ENCODE measurements at regions not wholly inside any gene's neighbourhood (a gene's known extent, or its start where the extent isn't known, plus 50 kb on each side); places are given as distances from the start of the nearest gene placed in this dataset.

DNA sequence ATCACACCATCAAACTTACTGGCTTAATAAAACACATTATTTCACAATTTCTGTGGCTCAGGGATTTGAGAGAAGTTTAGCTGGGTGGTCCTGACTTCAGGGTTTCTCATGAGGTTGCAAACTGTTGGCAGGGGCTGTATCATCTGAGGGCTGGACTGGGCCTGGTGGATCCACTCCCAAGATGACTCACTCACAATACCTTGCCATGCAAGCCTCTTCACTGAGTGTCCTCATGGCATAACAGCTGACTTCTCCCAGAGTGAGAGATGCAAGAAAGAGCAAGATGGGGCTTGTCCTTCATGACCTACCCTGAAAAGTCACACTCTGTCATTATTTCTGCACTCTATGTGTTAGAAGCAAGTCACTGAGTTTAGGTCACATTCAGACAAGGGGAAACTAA, 73.8 kb downstream of the AQP4 start:
- Histone ChIP-seq H3K4me2 (replicated peaks; ENCODE audit: extremely low read depth, low read length, poor library complexity, severe bottlenecking) (no peak overlapping the region), H3K4me1 (ENCODE audit: control insufficient read depth in 1 of 2, insufficient read depth in 2 of 2, low read length in 2 of 2) (no peaks in the 10 kb centered on the region), H3K27ac (ENCODE audit: low read depth in 1 of 2, low read length in 2 of 2) (no peak overlapping the region), H3K79me2 (ENCODE audit: insufficient read depth, low read length) (no peaks in the 10 kb centered on the region), H4K20me1 (ENCODE audit: insufficient read depth, low read length) (no peaks in the 10 kb centered on the region), H3K9ac (ENCODE audit: insufficient read depth, low read length, poor library complexity, severe bottlenecking) (no peak overlapping the region), H3K27me3 (ENCODE audit: control insufficient read depth in 2 of 2, insufficient read depth in 2 of 2, low read length in 2 of 2) (no peaks in the 10 kb centered on the region), H3K4me3 (replicated peaks in 1 of 3; ENCODE audit: low read depth in 2 of 3, low read length in 3 of 3) (no peak overlapping the region), H2AFZ (ENCODE audit: insufficient read depth, low read depth, low read length, poor library complexity, severe bottlenecking) (no peak overlapping the region), H3K36me3 (replicated peaks in 1 of 2; ENCODE audit: control insufficient read depth in 1 of 2, insufficient read depth in 2 of 2, low read length in 2 of 2) (no peaks in the 10 kb centered on the region), H3K9me3 (replicated peaks in 1 of 2; ENCODE audit: control insufficient read depth in 1 of 2, insufficient read depth in 1 of 2, low read length in 2 of 2) (no peaks in the 10 kb centered on the region)
- H3K36me3 Mint-ChIP-seq: no peaks in the 10 kb centered on the region
- H3K4me3 Mint-ChIP-seq: no peak overlapping the region
- H3K9me3 Mint-ChIP-seq: peaks cover 0 to 10% (median 3%) of the 10 kb centered on the region in 7 donors
- H3K4me1 Mint-ChIP-seq: no peaks in the 10 kb centered on the region
- no peak for DNase-seq
- intact Hi-C loops (cut with micrococcal nuclease): no loop called here
- peak overlapping the region in 1 of 7 donors; percentile 14 for H3K27ac Mint-ChIP-seq
- TF ChIP-seq CTCF (IDR thresholded peaks at IDR 0.05): no peak
- H3K27me3 Mint-ChIP-seq (ENCODE audit: low read depth in 3 of 3): peaks cover 0 to 3% (median 3%) of the 10 kb centered on the region in 3 donors

DNA sequence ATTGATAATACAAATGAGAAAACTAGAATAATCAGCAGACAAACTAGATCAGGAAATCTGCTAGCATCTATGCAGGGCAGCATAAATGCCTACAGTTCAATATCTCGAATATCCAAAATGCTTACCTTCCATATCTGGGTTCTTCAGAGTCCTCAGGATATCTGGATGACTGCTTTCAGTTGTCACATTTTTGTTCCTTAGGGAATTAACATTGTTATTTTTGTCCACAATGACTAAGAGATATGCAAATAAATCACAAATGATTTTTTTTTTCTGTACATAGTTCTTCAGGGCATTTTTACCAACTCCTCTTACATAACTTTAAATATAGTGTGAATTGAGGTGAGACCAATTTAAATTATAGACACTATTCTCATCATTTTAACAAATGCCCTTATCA, 80.9 kb downstream of the AQP4 start:
- intact Hi-C loops (cut with micrococcal nuclease): no loop called here
- Histone ChIP-seq H3K9ac (ENCODE audit: insufficient read depth, low read length, poor library complexity, severe bottlenecking) (no peak overlapping the region), H3K36me3 (replicated peaks in 1 of 2; ENCODE audit: control insufficient read depth in 1 of 2, insufficient read depth in 2 of 2, low read length in 2 of 2) (no peaks in the 10 kb centered on the region), H3K27ac (ENCODE audit: low read depth in 1 of 2, low read length in 2 of 2) (no peak overlapping the region), H3K79me2 (ENCODE audit: insufficient read depth, low read length) (no peaks in the 10 kb centered on the region), H3K9me3 (replicated peaks in 1 of 2; ENCODE audit: control insufficient read depth in 1 of 2, insufficient read depth in 1 of 2, low read length in 2 of 2) (no peaks in the 10 kb centered on the region), H3K4me3 (replicated peaks in 1 of 3; ENCODE audit: low read depth in 2 of 3, low read length in 3 of 3) (no peak overlapping the region), H4K20me1 (ENCODE audit: insufficient read depth, low read length) (no peaks in the 10 kb centered on the region), H3K4me2 (replicated peaks; ENCODE audit: extremely low read depth, low read length, poor library complexity, severe bottlenecking) (no peak overlapping the region), H3K27me3 (ENCODE audit: control insufficient read depth in 2 of 2, insufficient read depth in 2 of 2, low read length in 2 of 2) (no peaks in the 10 kb centered on the region), H2AFZ (ENCODE audit: insufficient read depth, low read depth, low read length, poor library complexity, severe bottlenecking) (no peak overlapping the region), H3K4me1 (ENCODE audit: control insufficient read depth in 1 of 2, insufficient read depth in 2 of 2, low read length in 2 of 2) (peaks cover 8 to 15% of the 10 kb centered on the region in 2 donors)
- no peak overlapping the region for H3K27ac Mint-ChIP-seq
- no peak for TF ChIP-seq CTCF (IDR thresholded peaks at IDR 0.05)
- H3K9me3 Mint-ChIP-seq: no peaks in the 10 kb centered on the region
- no peak for DNase-seq
- H3K36me3 Mint-ChIP-seq: no peaks in the 10 kb centered on the region
- H3K27me3 Mint-ChIP-seq (ENCODE audit: low read depth in 3 of 3): peaks cover 0 to 2% (median 0%) of the 10 kb centered on the region in 3 donors
- H3K4me1 Mint-ChIP-seq: peaks cover 18% of the 10 kb centered on the region
- H3K4me3 Mint-ChIP-seq: no peak overlapping the region
- WGBS (ENCODE audit: insufficient coverage): 100% methylated on average over 1 of the region's 1 CpG

All from CD14-positive monocyte (primary cell).